HCT116 (cell line): ENCODE measurements at regions not wholly inside any gene's neighbourhood (a gene's known extent, or its start where the extent isn't known, plus 50 kb on each side); places are given as distances from the start of the nearest gene placed in this dataset.

Source experiments
- ATAC-seq: fragments of 200-7000 bp; cut with Tn5 transposase; 2 replicates; pipeline ENCODE4 v1.9.1; 2020; ENCODE audit warnings: mild to moderate bottlenecking, moderate library complexity
- BruUV-seq: library from RNA; stranded (reverse); fragments of 400-500 nt; replicated peaks from 2 replicates; lab custom pipeline; 2021; lab: Mats Ljungman, UMichigan
- CTCF ChIA-PET: fragments of 300-600 bp; sonication (Branson Sonifier 250); formaldehyde crosslinking; loops from one replicate; lab custom pipeline; 2021; ENCODE audit warnings: antibody characterized with exemption; lab: Charles Lee
- POLR2A ChIA-PET: fragments of 300-600, 350-600 bp; sonication (Branson Sonifier 250); formaldehyde crosslinking; loops from one replicate; lab custom pipeline; 2021; ENCODE audit warnings: antibody characterized with exemption; lab: Charles Lee
- RAD21 ChIA-PET, 2 experiments: fragments of 300-600 bp; sonication (Branson Sonifier 250); formaldehyde crosslinking; loops; one replicate each; lab custom pipeline; 2023; ENCODE audit warnings: low total read pairs in 2 of 2; ENCODE audit not compliant: uncharacterized antibody in 2 of 2, unreplicated experiment in 2 of 2, low non-redundant PET in 1 of 2; lab: Charles Lee
- DNase-seq: peaks from one replicate; pipeline ENCODE4 v3.0.0-alpha.2; 2010; ENCODE audit warnings: low read depth, low spot score
- H2AFZ ChIP-seq: fragments of 200-600 bp; shearing (Covaris generic), sonication (generic); 2 replicates; pipeline ENCODE4 v1.6.1; 2017; ENCODE audit warnings: low read depth, mixed run types, mixed read lengths, antibody characterized with exemption, low read length; ENCODE audit not compliant: poor library complexity, severe bottlenecking
- H3K27ac ChIP-seq: 2 replicates; pipeline ENCODE4 v1.5.1; 2012; ENCODE audit warnings: low read depth, low read length
- H3K27me3 ChIP-seq: fragments of 200-600 bp; sonication (generic); 2 replicates; pipeline ENCODE4 v1.6.1; 2016; ENCODE audit warnings: mixed run types, low read length, mixed read lengths; ENCODE audit not compliant: insufficient read depth
- H3K36me3 ChIP-seq, 2 experiments: fragments of 200-500 bp in 1 of 2; fragments of 200-600 bp in 1 of 2; sonication (Bioruptor generic) in 1 of 2; sonication (generic) in 1 of 2; 2 replicates each; pipeline versions ENCODE4 v1.5.1 to v1.6.1; 2014 to 2016; ENCODE audit warnings: low read length in 2 of 2, inconsistent platforms in 1 of 2, mixed read lengths in 1 of 2, mixed run types in 1 of 2; ENCODE audit not compliant: insufficient read depth in 2 of 2, control insufficient read depth in 1 of 2
- H3K4me1 ChIP-seq, 2 experiments: fragments of 200-600 bp in 1 of 2; sonication (generic) in 1 of 2; 2 replicates each; pipeline versions ENCODE4 v1.5.1 to v1.6.1; 2012 to 2017; ENCODE audit warnings: low read length in 2 of 2, inconsistent platforms in 1 of 2, mild to moderate bottlenecking in 1 of 2, mixed read lengths in 1 of 2, mixed run types in 1 of 2, moderate library complexity in 1 of 2; ENCODE audit not compliant: insufficient read depth in 2 of 2, control insufficient read depth in 1 of 2
- H3K4me2 ChIP-seq: fragments of 200-600 bp; sonication (generic); 2 replicates; pipeline ENCODE4 v1.6.1; 2017; ENCODE audit warnings: mixed run types, low read length, mixed read lengths
- H3K4me3 ChIP-seq, 2 experiments: fragments of 200-600 bp in 1 of 2; sonication (generic) in 1 of 2; replicated peaks in 1 of 2; 2 replicates each; pipeline ENCODE4 v1.5.1; 2011 to 2016; ENCODE audit warnings: low read length in 2 of 2, control low read depth in 1 of 2, low read depth in 1 of 2, mild to moderate bottlenecking in 1 of 2, mixed read lengths in 1 of 2, mixed run types in 1 of 2
- H3K79me2 ChIP-seq: fragments of 200-600 bp; sonication (generic); 2 replicates; pipeline ENCODE4 v1.6.1; 2017; ENCODE audit warnings: mild to moderate bottlenecking, mixed run types, low read length, moderate library complexity, mixed read lengths; ENCODE audit not compliant: insufficient read depth
- H3K9ac ChIP-seq: fragments of 200-600 bp; sonication (generic); 2 replicates; pipeline ENCODE4 v1.6.1; 2016; ENCODE audit warnings: low read length, mixed read lengths
- H3K9me2 ChIP-seq: fragments of 200-600 bp; sonication (generic), shearing (Covaris generic); 2 replicates; pipeline ENCODE4 v1.6.1; 2017; ENCODE audit warnings: mixed run types, mild to moderate bottlenecking, moderate library complexity; ENCODE audit not compliant: insufficient read depth
- H3K9me3 ChIP-seq, 2 experiments: fragments of 200-500 bp in 1 of 2; fragments of 200-600 bp in 1 of 2; sonication (Bioruptor generic) in 1 of 2; sonication (generic) in 1 of 2; 2 replicates each; pipeline ENCODE4 v1.6.1; 2014 to 2017; ENCODE audit warnings: low read length in 2 of 2, mixed read lengths in 2 of 2, inconsistent platforms in 1 of 2, low read depth in 1 of 2, mild to moderate bottlenecking in 1 of 2, mixed run types in 1 of 2, moderate library complexity in 1 of 2; ENCODE audit not compliant: control insufficient read depth in 1 of 2, insufficient read depth in 1 of 2
- H4K20me1 ChIP-seq: fragments of 200-600 bp; sonication (generic), shearing (Covaris generic); 2 replicates; pipeline ENCODE4 v1.6.1; 2017; ENCODE audit warnings: mixed run types, mild to moderate bottlenecking, moderate library complexity; ENCODE audit not compliant: insufficient read depth
- EGR1 ChIP-seq: IDR thresholded peaks from 2 replicates; pipeline ENCODE4 v1.6.1; 2012; ENCODE audit warnings: low read depth
- ELF1 ChIP-seq: IDR thresholded peaks from 2 replicates; pipeline ENCODE4 v1.6.1; 2012; ENCODE audit warnings: low read depth, borderline replicate concordance
- EZH2 ChIP-seq: fragments of 200-600 bp; sonication (generic); IDR thresholded peaks from 2 replicates; pipeline ENCODE4 v1.6.1; 2017; ENCODE audit warnings: antibody characterized with exemption, mixed run types
- EZH2phosphoT487 ChIP-seq: fragments of 200-600 bp; IDR thresholded peaks from 2 replicates; pipeline ENCODE4 v1.6.1; 2018; ENCODE audit warnings: antibody characterized with exemption, borderline replicate concordance
- RAD21 ChIP-seq: IDR thresholded peaks from 2 replicates; pipeline ENCODE4 v1.6.1; 2012; ENCODE audit warnings: low read depth, mild to moderate bottlenecking
- SP1 ChIP-seq: IDR thresholded peaks from 2 replicates; pipeline ENCODE4 v1.6.1; 2012; ENCODE audit warnings: low read depth
- SRF ChIP-seq: IDR thresholded peaks from 2 replicates; pipeline ENCODE4 v1.6.1; 2012; ENCODE audit warnings: low read depth
- TCF7L2 ChIP-seq: IDR thresholded peaks from 2 replicates; pipeline ENCODE4 v1.7.0; 2011; ENCODE audit warnings: borderline replicate concordance, inconsistent platforms; ENCODE audit not compliant: insufficient read depth, insufficient read length; ENCODE audit errors: extremely low read depth
- YY1 ChIP-seq: IDR thresholded peaks from 2 replicates; pipeline ENCODE4 v1.6.1; 2011; ENCODE audit warnings: low read length, low read depth, moderate library complexity, mild to moderate bottlenecking; ENCODE audit not compliant: insufficient replicate concordance; ENCODE audit errors: extremely low read depth
- intact Hi-C: fragments of 100-400 bp; cut with micrococcal nuclease; formaldehyde crosslinking; loops from 2 replicates; pipeline ENCODE4 v1.10.0; 2022
- TF ChIP-seq, protein P1 (sequence below): IDR thresholded peaks from 2 replicates; pipeline ENCODE4 v1.6.1; 2012; ENCODE audit warnings: low read depth
- TF ChIP-seq, protein P2 (sequence below): IDR thresholded peaks from 2 replicates; pipeline ENCODE4 v1.6.1; 2011; ENCODE audit warnings: mild to moderate bottlenecking, low read length, moderate library complexity; ENCODE audit not compliant: insufficient replicate concordance; ENCODE audit errors: extremely low read depth
- TF ChIP-seq, protein P3 (sequence below), 3 experiments: fragments of 200-600 bp in 1 of 3; sonication (generic) in 1 of 3; IDR thresholded peaks in 2 of 3; conservative IDR thresholded peaks in 1 of 3; 2 replicates each; pipeline ENCODE4 v1.5.1; 2012 to 2017; ENCODE audit warnings: low read depth in 2 of 3, low read length in 2 of 3, antibody characterized with exemption in 1 of 3, borderline replicate concordance in 1 of 3, control low read depth in 1 of 3, mild to moderate bottlenecking in 1 of 3, mixed read lengths in 1 of 3, mixed run types in 1 of 3, moderate library complexity in 1 of 3; ENCODE audit not compliant: insufficient read depth in 1 of 3
- TF ChIP-seq, protein P4 (sequence below): IDR thresholded peaks from 2 replicates; pipeline ENCODE4 v1.6.1; 2012

DNA sequence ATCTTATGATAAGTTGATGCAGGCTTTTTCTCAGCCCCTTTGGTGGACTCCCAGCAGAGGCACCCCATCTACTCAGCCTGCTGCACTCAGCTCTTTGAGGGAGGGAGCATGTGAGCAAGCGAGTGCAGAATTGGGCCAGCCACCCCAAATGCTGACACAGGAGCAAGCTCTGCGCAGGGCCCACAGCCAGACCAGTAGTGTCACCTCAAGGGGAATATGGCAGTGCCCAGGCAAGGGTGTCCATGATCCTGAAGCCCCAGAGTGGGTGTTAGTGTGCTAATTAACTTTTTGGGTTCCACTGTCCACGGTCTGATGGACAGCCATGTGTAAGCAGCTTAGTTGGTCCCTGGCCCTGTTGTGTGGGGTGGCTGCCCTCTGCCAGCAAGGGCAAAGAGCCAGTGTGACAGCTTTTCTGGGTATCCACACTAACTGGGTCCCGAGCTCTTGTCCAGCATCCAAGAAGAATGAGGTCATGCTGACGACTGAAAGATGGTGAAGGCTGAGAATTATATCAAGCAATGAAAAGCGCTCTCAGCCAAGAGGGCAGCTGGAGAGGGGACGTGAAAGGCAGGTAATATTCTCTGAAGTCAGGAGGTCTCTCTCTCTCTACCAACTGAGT lies 898.3 kb upstream of the PCDH9 start:
- no peak overlapping the region for H3K4me3 ChIP-seq
- ChIA-PET CTCF (no interaction called here), POLR2A (no interaction called here), RAD21 (no interaction called here)
- no peak overlapping the region for H3K9ac ChIP-seq
- no peak for DNase-seq
- no TSS peak for BruUV-seq
- TF ChIP-seq, protein P1, sequence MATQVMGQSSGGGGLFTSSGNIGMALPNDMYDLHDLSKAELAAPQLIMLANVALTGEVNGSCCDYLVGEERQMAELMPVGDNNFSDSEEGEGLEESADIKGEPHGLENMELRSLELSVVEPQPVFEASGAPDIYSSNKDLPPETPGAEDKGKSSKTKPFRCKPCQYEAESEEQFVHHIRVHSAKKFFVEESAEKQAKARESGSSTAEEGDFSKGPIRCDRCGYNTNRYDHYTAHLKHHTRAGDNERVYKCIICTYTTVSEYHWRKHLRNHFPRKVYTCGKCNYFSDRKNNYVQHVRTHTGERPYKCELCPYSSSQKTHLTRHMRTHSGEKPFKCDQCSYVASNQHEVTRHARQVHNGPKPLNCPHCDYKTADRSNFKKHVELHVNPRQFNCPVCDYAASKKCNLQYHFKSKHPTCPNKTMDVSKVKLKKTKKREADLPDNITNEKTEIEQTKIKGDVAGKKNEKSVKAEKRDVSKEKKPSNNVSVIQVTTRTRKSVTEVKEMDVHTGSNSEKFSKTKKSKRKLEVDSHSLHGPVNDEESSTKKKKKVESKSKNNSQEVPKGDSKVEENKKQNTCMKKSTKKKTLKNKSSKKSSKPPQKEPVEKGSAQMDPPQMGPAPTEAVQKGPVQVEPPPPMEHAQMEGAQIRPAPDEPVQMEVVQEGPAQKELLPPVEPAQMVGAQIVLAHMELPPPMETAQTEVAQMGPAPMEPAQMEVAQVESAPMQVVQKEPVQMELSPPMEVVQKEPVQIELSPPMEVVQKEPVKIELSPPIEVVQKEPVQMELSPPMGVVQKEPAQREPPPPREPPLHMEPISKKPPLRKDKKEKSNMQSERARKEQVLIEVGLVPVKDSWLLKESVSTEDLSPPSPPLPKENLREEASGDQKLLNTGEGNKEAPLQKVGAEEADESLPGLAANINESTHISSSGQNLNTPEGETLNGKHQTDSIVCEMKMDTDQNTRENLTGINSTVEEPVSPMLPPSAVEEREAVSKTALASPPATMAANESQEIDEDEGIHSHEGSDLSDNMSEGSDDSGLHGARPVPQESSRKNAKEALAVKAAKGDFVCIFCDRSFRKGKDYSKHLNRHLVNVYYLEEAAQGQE, result no peak
- TF ChIP-seq SP1 (no peak), EGR1 (no peak), SRF (no peak), TCF7L2 (no peak), ELF1 (no peak), EZH2 (no peak), YY1 (no peak), RAD21 (no peak), EZH2phosphoT487 (no peak)
- TF ChIP-seq, protein P2, sequence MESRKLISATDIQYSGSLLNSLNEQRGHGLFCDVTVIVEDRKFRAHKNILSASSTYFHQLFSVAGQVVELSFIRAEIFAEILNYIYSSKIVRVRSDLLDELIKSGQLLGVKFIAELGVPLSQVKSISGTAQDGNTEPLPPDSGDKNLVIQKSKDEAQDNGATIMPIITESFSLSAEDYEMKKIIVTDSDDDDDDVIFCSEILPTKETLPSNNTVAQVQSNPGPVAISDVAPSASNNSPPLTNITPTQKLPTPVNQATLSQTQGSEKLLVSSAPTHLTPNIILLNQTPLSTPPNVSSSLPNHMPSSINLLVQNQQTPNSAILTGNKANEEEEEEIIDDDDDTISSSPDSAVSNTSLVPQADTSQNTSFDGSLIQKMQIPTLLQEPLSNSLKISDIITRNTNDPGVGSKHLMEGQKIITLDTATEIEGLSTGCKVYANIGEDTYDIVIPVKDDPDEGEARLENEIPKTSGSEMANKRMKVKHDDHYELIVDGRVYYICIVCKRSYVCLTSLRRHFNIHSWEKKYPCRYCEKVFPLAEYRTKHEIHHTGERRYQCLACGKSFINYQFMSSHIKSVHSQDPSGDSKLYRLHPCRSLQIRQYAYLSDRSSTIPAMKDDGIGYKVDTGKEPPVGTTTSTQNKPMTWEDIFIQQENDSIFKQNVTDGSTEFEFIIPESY, result no peak
- TF ChIP-seq, protein P3, sequence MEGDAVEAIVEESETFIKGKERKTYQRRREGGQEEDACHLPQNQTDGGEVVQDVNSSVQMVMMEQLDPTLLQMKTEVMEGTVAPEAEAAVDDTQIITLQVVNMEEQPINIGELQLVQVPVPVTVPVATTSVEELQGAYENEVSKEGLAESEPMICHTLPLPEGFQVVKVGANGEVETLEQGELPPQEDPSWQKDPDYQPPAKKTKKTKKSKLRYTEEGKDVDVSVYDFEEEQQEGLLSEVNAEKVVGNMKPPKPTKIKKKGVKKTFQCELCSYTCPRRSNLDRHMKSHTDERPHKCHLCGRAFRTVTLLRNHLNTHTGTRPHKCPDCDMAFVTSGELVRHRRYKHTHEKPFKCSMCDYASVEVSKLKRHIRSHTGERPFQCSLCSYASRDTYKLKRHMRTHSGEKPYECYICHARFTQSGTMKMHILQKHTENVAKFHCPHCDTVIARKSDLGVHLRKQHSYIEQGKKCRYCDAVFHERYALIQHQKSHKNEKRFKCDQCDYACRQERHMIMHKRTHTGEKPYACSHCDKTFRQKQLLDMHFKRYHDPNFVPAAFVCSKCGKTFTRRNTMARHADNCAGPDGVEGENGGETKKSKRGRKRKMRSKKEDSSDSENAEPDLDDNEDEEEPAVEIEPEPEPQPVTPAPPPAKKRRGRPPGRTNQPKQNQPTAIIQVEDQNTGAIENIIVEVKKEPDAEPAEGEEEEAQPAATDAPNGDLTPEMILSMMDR (IDR thresholded peaks at IDR 0.05 in 2 of 3, conservative IDR thresholded peaks at IDR 0.05 in 1 of 3; ENCODE audit: borderline replicate concordance in 1 of 3, insufficient read depth in 1 of 3, low read depth in 2 of 3, low read length in 2 of 3), result no peak
- TF ChIP-seq, protein P4, sequence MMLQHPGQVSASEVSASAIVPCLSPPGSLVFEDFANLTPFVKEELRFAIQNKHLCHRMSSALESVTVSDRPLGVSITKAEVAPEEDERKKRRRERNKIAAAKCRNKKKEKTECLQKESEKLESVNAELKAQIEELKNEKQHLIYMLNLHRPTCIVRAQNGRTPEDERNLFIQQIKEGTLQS, result no peak
- H4K20me1 ChIP-seq, result no peaks in the 10 kb centered on the region
- H3K9me3 ChIP-seq, result no peaks in the 10 kb centered on the region
- ATAC-seq, result no peak
- no peaks in the 10 kb centered on the region for H3K4me1 ChIP-seq
- no peaks in the 10 kb centered on the region for H3K9me2 ChIP-seq
- H3K27ac ChIP-seq, result no peak overlapping the region
- H2AFZ ChIP-seq, result no peak overlapping the region
- H3K27me3 ChIP-seq, result no peaks in the 10 kb centered on the region
- no peaks in the 10 kb centered on the region for H3K79me2 ChIP-seq
- intact Hi-C loops, result no loop called here
- no peak overlapping the region for H3K4me2 ChIP-seq
- H3K36me3 ChIP-seq, result no peaks in the 10 kb centered on the region
